ENCODE measurements at regions not wholly inside any gene's neighbourhood (a gene's known extent, or its start where the extent isn't known, plus 50 kb on each side); places are given as distances from the start of the nearest gene placed in this dataset.
"Not testable (repeated sequence)": the region's sequence is repeated elsewhere in the genome, so short reads cannot be mapped to it uniquely, and the experiment has no call there.

- H3K36me3 Mint-ChIP-seq (ENCODE audit: low read depth) = no peaks in the 10 kb centered on the region
- H3K4me1 Mint-ChIP-seq = peaks cover 23% of the 10 kb centered on the region
- no peak for TF ChIP-seq CTCF (IDR thresholded peaks at IDR 0.05)
- no peak for DNase-seq
- no peak overlapping the region for H3K27ac Mint-ChIP-seq
- no peak overlapping the region for H3K4me3 Mint-ChIP-seq
- H3K9me3 Mint-ChIP-seq = no peaks in the 10 kb centered on the region
- H3K27me3 Mint-ChIP-seq (ENCODE audit: low read depth, poor library complexity) = peaks cover 4% of the 10 kb centered on the region
Observed at GRCh38 chr1:91104712-91105111, 82.9 kb upstream of the ZNF644 start.

- Mint-ChIP-seq H3K9me3 (no peaks in the 10 kb centered on the region), H3K36me3 (ENCODE audit: low read depth) (no peaks in the 10 kb centered on the region), H3K4me3 (no peak overlapping the region), H3K4me1 (peaks cover 24% of the 10 kb centered on the region), H3K27me3 (ENCODE audit: low read depth, poor library complexity) (peaks cover 4% of the 10 kb centered on the region), H3K27ac (no peak overlapping the region)
- no peak for DNase-seq
- TF ChIP-seq CTCF (IDR thresholded peaks at IDR 0.05) = no peak
Observed at GRCh38 chr1:91101328-91101727, 79.5 kb upstream of the ZNF644 start.

GRCh38 chr1:91099746-91100621, 78.1 kb upstream of the ZNF644 start:
- no peak overlapping the region for H3K4me3 Mint-ChIP-seq
- H3K4me1 Mint-ChIP-seq = peaks cover 24% of the 10 kb centered on the region
- H3K36me3 Mint-ChIP-seq (ENCODE audit: low read depth) = no peaks in the 10 kb centered on the region
- no peak overlapping the region for H3K27ac Mint-ChIP-seq
- no peak for DNase-seq
- no peaks in the 10 kb centered on the region for H3K27me3 Mint-ChIP-seq (ENCODE audit: low read depth, poor library complexity)
- peaks cover 5% of the 10 kb centered on the region for H3K9me3 Mint-ChIP-seq
- TF ChIP-seq CTCF (IDR thresholded peaks at IDR 0.05) = no peak

- no peak for TF ChIP-seq CTCF (IDR thresholded peaks at IDR 0.05)
- no peaks in the 10 kb centered on the region for H3K27me3 Mint-ChIP-seq (ENCODE audit: low read depth, poor library complexity)
- no peak for DNase-seq
- H3K4me3 Mint-ChIP-seq = no peak overlapping the region
- H3K4me1 Mint-ChIP-seq = peaks cover 9% of the 10 kb centered on the region
- H3K36me3 Mint-ChIP-seq (ENCODE audit: low read depth) = no peaks in the 10 kb centered on the region
- H3K27ac Mint-ChIP-seq = no peak overlapping the region
- H3K9me3 Mint-ChIP-seq = peaks cover 5% of the 10 kb centered on the region
Observed at GRCh38 chr1:91098299-91098906, 76.6 kb upstream of the ZNF644 start.

GRCh38 chr1:91095321-91095720, 73.5 kb upstream of the ZNF644 start:
- not testable (repeated sequence) for H3K27ac Mint-ChIP-seq; DNase-seq; H3K4me3 Mint-ChIP-seq; H3K27me3 Mint-ChIP-seq (ENCODE audit: low read depth, poor library complexity); H3K36me3 Mint-ChIP-seq (ENCODE audit: low read depth)
- peaks cover 19% of the 10 kb centered on the region for H3K9me3 Mint-ChIP-seq
- H3K4me1 Mint-ChIP-seq = peaks cover 20% of the 10 kb centered on the region

GRCh38 chr1:91092503-91092902, 70.7 kb upstream of the ZNF644 start:
- H3K4me1 Mint-ChIP-seq = peaks cover 13% of the 10 kb centered on the region
- no peak for DNase-seq
- H3K27me3 Mint-ChIP-seq (ENCODE audit: low read depth, poor library complexity) = no peaks in the 10 kb centered on the region
- no peak overlapping the region for H3K27ac Mint-ChIP-seq
- H3K4me3 Mint-ChIP-seq = no peak overlapping the region
- H3K9me3 Mint-ChIP-seq = peaks cover 43% of the 10 kb centered on the region
- no peak for TF ChIP-seq CTCF (IDR thresholded peaks at IDR 0.05)
- H3K36me3 Mint-ChIP-seq (ENCODE audit: low read depth) = peaks cover 4% of the 10 kb centered on the region
